Glomerular visceral epithelial cell (primary cell): ENCODE measurements at regions not wholly inside any gene's neighbourhood (a gene's known extent, or its start where the extent isn't known, plus 50 kb on each side); places are given as distances from the start of the nearest gene placed in this dataset.
"Not testable (repeated sequence)": the region's sequence is repeated elsewhere in the genome, so short reads cannot be mapped to it uniquely, and the experiment has no call there.

Experiments
- DNase-seq: peaks from one replicate; pipeline ENCODE4 v3.0.0-alpha.2; 2016; ENCODE audit errors: extremely low spot score

DNA sequence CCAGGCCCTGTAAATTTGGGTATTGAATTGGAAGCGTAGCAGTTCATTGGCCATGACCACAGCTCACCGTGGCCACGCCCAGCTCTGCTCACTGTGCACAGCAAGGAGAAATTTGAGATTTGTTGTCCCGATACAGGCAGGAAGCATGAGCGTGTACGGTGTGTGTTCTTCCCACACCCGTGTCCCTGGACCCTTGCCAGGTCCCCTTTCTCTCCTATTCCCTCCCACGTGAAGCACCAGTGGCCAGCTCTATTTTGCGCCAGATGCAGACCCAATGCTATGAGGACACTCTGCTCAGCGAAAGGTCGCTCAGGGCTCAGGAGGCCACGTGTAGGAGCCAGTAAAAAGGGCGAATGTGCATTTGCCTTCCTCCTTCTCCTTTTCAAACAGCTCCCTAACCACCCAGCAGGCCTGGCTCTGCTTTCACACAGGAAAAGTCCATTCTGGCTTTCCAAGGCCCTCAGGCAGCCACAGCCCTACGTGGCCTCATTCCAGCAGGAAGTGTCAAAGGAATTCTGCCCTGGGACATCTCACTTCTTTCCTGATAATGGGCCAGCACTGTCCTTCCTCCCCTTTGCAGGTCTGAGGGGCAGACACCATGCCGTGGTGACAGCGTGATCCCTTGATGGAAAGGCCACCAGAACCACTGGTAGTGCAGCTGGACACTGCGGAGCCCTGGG lies 499.2 kb upstream of the CDH4 start:
- no peak for DNase-seq

DNA sequence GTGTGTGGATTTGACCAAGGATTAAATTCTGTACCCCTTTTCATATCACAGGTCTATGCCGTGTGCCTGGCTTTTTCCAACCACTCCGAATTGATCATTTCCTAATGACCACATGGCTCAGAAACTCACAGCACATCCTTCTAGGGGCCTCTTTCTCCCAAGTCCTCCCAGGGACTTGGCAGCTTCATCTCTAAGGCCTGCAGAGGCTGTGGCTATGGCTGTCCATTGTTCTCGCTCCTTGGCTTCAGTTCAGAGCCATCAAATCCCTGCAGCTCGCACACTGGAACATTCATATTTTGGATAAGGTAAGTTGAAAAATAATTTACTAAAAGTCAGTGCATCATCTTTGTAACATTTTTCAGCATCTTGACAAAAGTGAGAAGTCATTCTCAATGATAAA lies 497.2 kb upstream of the CDH4 start:
- DNase-seq = no peak

DNA sequence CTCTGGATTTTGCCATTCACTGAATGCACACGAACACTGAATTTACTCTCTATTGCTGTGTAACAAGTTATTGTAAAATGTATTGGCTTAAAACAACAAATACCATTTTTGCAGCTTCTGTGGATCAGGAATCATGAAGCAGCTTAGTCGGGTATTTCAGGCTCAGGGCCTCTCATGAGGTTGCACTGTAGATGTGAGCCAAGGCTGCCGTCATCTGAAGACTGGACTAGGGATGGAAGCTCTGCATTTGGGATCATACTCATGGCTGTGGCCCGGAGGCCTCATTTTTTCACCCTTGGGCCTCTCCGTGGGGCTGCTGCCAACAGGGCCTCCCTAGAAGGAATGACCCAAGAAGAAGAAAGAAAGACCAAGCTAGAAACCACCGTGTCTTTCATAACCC lies 492.4 kb upstream of the CDH4 start:
- no peak for DNase-seq

DNA sequence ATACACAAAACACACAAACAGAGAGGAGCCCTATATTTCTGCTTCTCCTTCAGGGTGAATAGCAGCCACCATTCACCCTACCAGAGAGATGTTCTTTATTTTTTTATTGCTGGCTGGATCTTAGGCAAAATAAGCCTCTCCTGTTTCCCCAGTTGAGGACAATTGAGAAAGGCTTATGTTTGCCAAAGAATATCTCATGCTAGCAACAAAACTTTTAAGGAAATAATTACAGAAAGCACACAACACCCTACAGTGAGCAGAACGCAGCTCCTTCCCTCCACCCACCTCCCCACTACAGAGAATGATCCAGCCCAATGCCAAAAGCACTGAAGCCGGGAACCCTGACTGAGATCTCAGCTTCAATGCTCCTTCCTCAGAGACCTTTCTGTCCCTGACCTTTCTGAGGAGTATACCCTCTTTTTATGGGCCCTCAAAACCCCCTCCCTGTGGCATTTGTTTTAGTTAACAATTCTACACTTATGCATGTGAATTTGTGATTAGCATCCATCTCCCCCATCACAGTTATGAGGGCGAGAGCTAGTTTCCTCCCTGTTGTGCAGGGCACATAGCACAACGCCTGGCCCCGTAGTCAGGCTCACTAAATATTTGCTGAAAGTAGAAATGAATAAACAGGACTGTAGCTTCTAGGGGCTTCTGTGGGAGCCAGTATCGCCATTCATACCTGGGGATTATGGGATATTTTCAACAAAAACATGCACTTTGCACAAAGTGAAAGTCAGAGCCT lies 491.6 kb upstream of the CDH4 start:
- DNase-seq = no peak

DNA sequence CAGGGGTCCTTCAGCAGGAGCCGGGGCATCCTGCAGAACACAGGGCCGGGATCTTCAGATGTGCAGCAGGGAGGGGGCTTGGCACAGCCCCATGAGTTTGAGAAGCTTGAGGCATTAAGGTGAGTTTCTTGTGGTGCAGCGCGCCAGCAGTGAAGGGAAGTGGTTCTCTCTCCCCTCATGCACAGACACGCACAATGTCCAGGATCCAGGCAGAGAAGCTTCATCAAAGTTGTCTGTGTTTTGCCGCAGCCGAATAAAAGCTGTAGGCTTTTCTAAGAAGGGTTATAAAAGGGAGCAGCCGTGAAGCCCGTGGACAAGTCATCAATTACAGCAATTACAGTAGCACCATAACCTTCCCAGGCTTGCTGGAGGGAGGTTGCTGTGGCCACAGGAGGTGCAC lies 491.0 kb upstream of the CDH4 start:
- DNase-seq = no peak

DNA sequence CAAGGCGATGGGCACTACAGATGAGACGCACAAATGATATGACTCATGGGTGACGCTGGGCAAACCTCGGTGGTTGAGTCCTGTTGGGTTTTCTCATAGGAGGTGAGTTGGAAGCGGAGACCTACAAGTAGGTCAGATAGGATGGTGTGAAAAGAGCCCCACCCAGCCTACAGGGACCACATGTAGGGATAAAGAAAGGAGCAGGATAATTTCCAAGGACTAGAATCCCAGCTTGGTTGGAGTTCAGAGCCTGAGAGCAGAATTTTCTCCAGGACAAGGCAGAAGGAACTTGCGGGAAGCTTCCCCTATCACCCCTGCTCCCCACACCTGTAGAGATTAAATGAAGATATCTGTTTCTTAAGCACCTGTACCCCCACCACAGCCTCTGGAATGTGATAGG lies 489.7 kb upstream of the CDH4 start:
- no peak for DNase-seq

DNA sequence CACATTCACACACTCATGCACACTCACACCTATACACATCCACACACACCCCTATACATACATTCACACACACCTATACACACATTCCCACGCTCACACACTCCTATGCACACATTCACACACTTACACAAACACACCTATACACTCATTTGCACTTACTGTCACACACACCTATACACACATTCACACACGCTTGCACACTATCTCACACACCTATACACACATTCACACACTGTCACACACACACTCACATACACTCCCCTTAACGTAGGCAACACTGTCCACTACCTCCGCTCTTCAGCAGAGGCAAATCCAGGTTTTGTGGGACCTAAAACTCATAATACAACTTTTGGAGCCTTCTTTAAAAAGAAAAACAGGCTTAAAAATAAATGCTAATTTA lies 487.7 kb upstream of the CDH4 start:
- no peak for DNase-seq

DNA sequence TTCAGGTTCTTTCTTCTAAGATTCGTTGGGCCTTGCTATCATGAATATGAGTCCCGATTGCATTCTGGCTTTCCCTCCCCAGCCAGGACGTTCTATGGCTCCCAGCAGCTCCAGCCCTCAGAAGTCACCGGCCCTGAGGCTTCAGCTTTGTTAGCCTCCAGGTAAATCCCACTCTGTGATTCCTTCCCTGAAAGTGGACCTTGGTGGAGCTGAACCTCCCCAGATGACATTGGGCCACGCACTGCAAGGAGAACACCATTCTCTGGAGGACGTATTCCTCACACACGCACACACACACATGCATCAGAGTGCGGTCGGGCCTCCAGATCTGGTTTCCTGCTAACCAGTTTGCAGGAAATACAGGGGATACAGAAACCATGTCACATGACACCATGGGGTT lies 487.3 kb upstream of the CDH4 start:
- DNase-seq = no peak

DNA sequence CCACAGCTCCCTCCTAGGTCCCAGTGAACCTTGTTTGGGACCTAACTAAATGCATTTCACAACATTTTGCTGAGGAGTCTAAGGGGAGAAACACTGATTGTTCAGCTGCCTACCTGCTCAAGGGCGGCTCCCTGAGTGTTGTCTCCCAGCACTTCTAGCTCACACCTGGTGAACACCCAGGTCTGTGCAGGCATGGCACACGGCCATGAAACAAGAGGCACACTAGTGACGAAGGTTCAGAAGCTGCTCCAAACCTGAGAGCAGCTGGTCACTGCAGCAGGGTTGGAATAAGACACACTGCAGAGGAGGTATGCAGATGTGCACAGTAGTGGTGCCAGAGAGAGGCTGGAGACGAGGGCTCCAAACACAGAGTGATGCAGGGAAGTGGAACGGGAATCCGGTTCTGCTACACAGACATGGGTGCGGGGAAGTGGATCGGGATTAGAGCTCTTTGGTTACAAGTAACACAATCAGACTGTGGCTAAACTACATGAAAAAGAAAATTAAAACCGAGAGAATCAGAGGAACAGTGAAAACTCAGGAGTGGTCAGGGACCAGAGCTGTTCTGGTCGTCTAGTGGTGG lies 486.1 kb upstream of the CDH4 start:
- no peak for DNase-seq

DNA sequence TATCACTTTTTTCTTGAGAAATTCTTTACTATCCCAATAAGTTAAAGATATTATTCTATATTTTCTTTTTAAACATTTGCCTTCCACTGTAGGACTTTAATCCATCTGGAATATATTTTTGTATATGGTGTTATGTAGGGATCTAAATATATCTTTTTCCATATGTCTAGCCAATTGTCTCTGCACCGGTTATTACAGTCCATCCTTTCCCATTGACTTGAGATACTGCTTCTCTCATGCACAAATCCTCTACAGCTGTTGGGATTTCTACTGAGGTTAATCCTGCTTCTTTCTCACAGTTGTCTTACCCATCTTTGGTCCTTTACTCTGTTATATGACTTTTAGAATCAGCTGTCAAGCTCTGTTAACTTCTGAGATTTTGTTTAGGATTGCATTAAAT lies 483.8 kb upstream of the CDH4 start:
- DNase-seq = no peak

DNA sequence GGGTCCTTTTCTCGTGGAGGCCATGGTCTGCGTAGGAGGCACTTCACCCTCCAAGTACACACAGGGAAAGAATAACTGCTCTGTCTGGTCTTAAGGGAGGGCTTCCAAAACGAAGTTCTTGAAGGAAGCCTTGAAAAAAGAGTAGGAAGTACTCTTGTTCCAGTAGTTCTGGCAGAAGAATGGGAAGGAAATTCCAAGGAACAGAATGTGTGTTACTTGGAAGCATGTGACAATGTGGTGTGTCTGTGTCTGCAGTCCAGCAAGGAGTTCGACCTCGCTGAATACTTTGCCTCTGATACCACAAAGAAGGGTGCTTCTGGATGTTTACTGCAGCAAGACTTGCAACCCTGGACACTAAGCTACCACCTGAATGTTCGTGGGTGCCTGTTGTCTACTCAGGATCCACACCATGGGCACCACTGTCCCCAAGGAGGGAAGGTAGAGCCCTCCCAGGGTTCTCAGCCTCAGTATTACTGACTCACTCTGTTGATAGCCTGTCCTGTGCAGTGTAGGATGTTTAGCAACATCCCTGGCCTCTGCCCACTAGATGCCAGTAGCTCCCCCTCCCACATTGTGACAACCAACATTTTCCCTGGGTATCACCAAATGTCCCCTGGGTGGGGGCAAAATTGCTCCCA lies 471.6 kb upstream of the CDH4 start:
- DNase-seq = no peak

DNA sequence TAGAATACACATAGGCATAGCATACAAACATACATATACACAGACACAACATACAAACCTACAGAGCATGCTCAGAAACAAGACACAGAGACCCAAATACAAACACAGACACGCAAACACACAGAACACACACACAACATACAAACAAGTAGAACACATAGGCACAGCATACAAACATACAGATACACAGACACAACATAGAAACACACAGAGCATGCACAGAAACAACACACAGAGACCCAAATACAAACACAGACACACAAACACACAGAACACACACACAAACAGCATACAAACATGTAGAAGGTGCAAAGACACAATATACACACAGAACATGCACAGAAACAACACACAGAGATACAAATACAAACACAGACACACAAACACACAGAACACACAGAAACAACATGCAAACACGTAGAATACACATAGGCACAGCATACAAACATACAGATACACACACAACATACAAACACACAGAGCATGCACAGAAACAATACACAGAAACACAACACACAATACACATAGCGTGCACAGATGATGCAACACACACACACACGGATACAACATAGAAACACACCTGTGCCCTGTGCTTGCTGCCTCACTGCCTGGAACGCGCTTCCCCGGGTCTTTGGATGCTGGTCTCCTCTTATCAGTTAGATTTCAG lies 469.0 kb upstream of the CDH4 start:
- no peak for DNase-seq

DNA sequence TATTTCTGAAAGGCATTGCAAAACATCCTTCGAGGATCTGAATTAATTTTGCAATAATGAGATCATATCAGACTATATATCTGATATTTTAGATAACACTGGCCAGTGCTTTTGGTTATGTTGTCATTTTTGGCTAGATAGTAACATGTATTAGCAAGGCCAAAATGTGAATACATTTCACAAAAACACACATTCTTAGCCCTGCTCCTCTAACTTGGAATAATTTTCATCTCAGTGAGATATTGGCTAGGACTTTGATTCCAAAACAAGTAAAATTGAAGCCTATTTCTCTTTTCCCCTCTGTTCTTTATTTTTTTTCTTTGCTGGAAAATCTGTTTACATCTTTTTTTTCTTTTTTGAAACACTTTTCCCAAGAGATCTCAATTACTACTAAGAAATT lies 466.8 kb upstream of the CDH4 start:
- DNase-seq = no peak

DNA sequence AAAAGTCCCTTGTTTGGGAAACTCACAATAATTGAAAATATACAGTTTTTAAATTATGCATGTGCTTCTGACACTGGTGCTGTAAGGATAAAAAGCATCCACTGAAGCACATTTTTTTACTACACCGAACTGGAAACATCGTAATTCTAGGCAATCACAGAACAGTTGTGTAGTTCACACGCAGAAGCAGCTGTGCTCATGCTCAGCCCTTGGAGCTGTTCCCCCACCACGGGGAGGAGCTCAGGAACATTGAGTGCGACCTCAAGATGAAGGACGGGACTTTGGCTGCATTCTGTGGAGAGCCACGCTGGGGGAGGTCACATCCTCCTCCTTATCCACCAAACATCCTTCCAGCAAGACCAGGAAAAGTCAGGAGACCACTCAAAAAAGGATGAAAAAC lies 466.3 kb upstream of the CDH4 start:
- no peak for DNase-seq

DNA sequence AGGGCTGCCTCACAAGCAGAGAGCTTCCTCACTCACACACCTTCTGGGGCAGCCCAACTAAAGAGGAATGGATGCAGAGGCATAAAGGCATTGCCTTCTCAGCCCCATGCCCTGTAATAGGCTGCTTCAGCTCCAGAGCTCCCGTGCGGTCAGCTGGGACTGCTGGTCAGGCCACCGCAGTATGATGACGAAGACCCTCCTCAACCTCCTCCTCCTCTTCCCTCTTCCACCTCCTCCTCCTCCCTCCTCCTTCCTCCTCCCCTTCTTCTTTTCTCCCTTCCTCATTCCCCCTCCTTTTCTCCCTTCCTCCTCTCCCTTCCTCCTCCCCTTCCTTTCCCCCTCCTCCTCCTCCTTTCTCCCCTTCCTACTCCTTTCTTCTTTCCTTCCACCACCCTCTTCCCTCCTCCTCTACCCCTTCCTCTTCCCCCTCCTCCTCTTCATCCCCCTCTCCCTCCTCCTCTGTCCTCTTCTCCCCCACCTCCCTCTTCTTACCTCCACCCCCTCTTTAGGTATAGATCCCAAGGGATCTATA lies 465.3 kb upstream of the CDH4 start:
- no peak for DNase-seq

DNA sequence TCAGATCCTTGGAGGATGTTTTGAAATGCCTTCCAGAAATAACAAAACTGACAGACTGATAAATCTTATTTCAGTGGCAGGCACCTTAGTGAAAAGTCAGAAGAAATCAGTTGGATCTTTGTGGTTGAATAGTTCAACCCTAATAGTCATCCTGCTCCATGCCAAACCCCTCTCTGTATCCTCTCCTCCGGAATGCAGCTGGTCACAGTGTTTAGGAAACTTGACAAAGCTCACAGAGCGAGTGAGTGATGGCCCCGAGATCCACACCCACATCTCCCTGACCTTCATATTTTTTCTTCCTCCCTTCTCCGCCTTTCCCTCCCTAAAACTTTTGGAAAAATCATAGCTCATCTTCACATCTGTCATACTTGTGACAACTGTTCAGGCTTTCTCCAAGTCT lies 464.8 kb upstream of the CDH4 start:
- no peak for DNase-seq

DNA sequence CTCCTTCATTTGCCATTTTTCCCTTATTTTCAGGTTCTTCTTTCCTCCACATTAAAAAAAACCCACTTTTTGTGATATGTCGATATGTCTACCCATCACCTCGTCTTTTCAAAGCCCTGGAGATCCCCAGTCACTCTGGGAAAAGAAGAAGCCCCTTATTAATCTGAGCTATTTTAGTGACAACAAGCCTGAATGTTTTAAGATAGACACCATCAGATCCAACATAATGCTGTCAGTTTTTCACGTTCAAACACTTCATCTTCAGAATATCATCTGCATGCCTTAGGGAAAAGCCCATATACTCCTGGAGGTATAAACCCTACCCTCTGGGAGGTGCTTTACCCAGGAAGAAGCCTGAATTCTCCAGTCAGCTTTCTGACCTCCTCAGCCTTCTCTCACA lies 464.0 kb upstream of the CDH4 start:
- no peak for DNase-seq

DNA sequence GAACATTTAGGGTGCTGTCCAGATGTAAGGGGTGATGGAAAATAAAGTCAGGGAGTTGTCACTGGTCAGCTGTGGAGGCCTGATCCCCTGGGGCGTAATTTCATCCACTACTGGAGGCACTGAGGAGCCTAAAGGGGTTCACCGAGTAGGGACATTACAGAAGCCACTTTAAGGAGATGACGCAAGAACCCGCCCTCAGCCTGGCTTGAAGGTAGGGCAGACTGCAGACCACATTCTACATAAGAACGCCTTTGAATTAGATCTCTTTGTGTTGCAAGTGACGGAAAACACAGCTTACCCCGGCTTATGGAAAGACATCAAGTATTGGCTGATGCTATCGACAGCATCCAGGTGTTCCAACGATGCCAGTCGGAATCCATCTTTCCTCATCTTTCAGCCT lies 462.7 kb upstream of the CDH4 start:
- no peak for DNase-seq

DNA sequence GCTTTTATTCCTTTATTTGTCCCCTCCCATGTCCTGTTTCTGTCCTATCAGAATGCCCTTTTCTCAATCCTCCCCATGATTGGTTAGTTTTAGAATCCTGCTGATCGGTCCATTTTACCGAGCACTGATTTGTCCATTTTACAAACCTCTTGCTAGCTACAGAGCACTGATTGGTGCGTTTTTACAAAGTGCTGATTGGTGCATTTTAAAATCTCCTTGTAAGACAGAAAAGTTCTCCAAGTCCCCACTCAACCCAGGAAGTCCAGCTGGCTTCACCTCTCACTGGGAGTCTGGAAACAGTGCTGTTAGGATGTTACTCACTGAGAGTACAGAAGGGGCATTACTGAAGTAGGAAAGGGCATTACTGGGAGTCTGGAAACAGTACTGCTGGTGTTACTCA lies 461.7 kb upstream of the CDH4 start:
- not testable (repeated sequence) for DNase-seq

DNA sequence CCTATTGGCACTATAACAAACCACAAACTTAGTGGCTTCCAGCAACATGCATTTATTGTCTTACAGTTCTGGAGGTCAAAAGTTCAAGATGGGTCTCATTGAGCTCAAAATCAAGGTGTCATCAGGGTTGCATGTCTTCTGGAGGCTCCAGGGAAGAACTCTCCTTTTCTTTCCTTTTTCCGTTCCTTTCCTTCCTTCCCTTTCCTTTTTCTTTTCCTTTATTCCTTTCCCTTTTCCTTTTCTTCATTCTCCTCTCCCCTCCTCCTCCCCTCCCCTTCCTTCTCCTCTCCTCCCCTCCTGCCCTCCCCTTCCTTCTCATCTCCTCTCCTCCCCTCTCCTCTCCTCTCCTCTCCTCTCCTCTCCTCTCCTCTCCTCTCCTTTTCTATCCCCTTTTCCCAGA lies 460.2 kb upstream of the CDH4 start:
- DNase-seq = no peak

DNA sequence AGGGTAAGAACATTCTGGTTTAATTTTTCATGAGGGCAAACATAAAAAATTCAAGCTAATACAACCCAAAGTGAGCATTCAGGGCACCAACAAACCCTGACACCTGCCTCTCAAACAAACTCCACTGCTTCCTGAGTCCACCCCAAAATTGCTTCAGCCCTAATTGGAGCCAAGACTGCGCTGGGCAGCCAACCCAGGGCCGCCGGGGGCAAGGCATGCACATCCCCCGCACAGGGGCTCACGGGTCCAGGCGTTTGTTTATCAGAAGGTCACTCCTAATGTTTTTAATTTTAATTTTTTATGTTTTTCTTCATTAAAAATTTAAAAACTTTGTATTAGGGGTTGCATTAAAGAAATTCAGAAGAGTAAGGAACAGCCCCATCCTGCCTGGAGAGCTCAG lies 459.1 kb upstream of the CDH4 start:
- no peak for DNase-seq

DNA sequence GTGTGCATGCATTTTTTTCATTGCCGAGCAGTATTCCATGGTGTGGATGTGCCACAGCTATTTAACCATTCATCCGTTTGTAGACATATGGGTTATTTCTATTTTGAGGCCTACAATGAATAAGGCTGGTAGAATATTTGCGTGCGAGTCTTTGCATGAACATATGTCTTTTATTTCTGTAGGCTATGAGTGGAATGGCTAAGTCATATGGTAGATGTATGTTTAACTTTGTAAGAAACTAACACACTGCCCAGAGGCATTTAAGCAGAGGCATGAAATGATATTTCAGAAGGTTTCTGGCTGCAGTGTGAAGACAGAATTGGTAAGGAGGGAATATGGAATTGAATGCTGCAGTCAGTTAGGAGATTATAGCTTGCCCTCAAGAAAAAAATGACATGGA lies 457.4 kb upstream of the CDH4 start:
- no peak for DNase-seq
